T-cell (primary cell): ENCODE measurements at regions not wholly inside any gene's neighbourhood (a gene's known extent, or its start where the extent isn't known, plus 50 kb on each side); places are given as distances from the start of the nearest gene placed in this dataset.

Experiments used
- ATAC-seq, 4 experiments: fragments of 200-7000 bp in 3 of 4; fragments of 150-1000 bp in 1 of 4; cut with Tn5 transposase; replicated peaks in 1 of 4; 1 replicate in 3 of 4; 2 replicates in 1 of 4; pipeline ENCODE4 v1.10.0; 2021; ENCODE audit warnings: moderate library complexity in 3 of 4, mild to moderate bottlenecking in 2 of 4, moderate number of reproducible peaks in 1 of 4
- CTCF ChIA-PET, 2 donors: fragments of 300-600 bp; sonication (Branson Sonifier 250); formaldehyde crosslinking; loops; one replicate each; lab custom pipeline; 2022; ENCODE audit warnings: antibody characterized with exemption in 2 of 2; lab: Charles Lee
- POLR2A ChIA-PET, 2 donors: fragments of 300-600 bp; sonication (Branson Sonifier 250); formaldehyde crosslinking; loops; one replicate each; lab custom pipeline; 2022; ENCODE audit warnings: antibody characterized with exemption in 2 of 2; lab: Charles Lee
- DNase-seq, 35 experiments: peaks; one replicate each; pipeline versions ENCODE4 v3.0.0 to v3.0.0-alpha.2; 2013 to 2023
- H3K27ac ChIP-seq: one replicate; pipeline ENCODE4 v1.5.1; 2013; ENCODE audit warnings: low read length
- H3K27me3 ChIP-seq, 2 experiments: replicated peaks in 1 of 2; 1 replicate in 1 of 2; 2 replicates in 1 of 2; pipeline versions ENCODE4 v1.6.1 to v1.7.0; 2013; ENCODE audit warnings: low read length in 1 of 2, mixed read lengths in 1 of 2; ENCODE audit not compliant: control insufficient read depth in 2 of 2, insufficient read depth in 2 of 2; ENCODE audit errors: extremely low read depth in 1 of 2
- H3K36me3 ChIP-seq, 2 donors: 1 replicate in 1 of 2; 2 replicates in 1 of 2; pipeline versions ENCODE4 v1.6.1 to v1.7.0; 2013; ENCODE audit warnings: low read length in 1 of 2; ENCODE audit not compliant: control insufficient read depth in 2 of 2, insufficient read depth in 1 of 2; ENCODE audit errors: extremely low read depth in 1 of 2
- H3K4me1 ChIP-seq, 2 experiments: 1 replicate in 1 of 2; 2 replicates in 1 of 2; pipeline versions ENCODE4 v1.6.1 to v1.7.0; 2013; ENCODE audit warnings: low read length in 2 of 2, mixed read lengths in 1 of 2; ENCODE audit not compliant: insufficient read depth in 2 of 2, control insufficient read depth in 1 of 2; ENCODE audit errors: extremely low read depth in 1 of 2
- H3K4me3 ChIP-seq, 2 donors: 1 replicate in 1 of 2; 2 replicates in 1 of 2; pipeline versions ENCODE4 v1.5.1 to v1.7.0; 2013; ENCODE audit warnings: mild to moderate bottlenecking in 2 of 2, low read length in 1 of 2, moderate library complexity in 1 of 2; ENCODE audit not compliant: control insufficient read depth in 1 of 2; ENCODE audit errors: extremely low read depth in 1 of 2
- H3K9me3 ChIP-seq: 2 replicates; pipeline ENCODE4 v1.7.0; 2013
- H3K27ac Mint-ChIP-seq, 2 donors: one replicate each; pipeline ENCODE4 v1.8.0; 2020 to 2021; ENCODE audit warnings: mild to moderate bottlenecking in 2 of 2, mixed read lengths in 2 of 2
- H3K27me3 Mint-ChIP-seq, 2 donors: one replicate each; pipeline ENCODE4 v1.8.0; 2021 to 2022; ENCODE audit warnings: mixed read lengths in 2 of 2
- H3K36me3 Mint-ChIP-seq: one replicate; pipeline ENCODE4 v1.8.0; 2021; ENCODE audit warnings: mixed read lengths
- H3K4me1 Mint-ChIP-seq, 3 donors: one replicate each; pipeline ENCODE4 v1.8.0; 2020 to 2022; ENCODE audit warnings: mixed read lengths in 3 of 3, mild to moderate bottlenecking in 1 of 3
- H3K4me3 Mint-ChIP-seq, 3 donors: one replicate each; pipeline ENCODE4 v1.8.0; 2020 to 2022; ENCODE audit warnings: mild to moderate bottlenecking in 3 of 3, mixed read lengths in 3 of 3, moderate library complexity in 3 of 3
- H3K9me3 Mint-ChIP-seq, 3 donors: one replicate each; pipeline ENCODE4 v1.8.0; 2020 to 2022; ENCODE audit warnings: mixed read lengths in 3 of 3
- WGBS: methylation state at CpG from one replicate; pipeline ENCODE4 v1.1.5; 2013; ENCODE audit warnings: missing lambda C conversion rate; ENCODE audit not compliant: insufficient coverage; 5-methylcytosine and 5-hydroxymethylcytosine counted together

DNA sequence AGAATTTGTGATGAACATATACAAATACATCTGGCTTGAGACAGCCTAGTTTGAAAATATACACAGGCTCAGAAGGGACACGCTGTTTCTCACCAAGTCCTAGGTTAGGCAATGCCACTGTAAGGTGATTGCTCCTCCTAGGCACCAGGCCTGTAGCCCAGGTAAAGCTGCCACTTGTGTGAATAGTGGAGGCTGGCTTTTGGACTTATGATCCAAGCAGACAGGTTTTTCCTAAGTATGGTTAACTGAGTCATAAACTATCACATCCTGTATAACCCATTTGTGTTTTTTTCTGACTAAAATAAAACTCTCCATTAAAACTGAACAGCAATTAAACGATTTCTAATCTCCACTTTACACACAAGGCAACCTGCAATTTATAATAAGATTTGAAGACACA, 81.0 kb downstream of the SEMA4F start:
- H3K4me3 Mint-ChIP-seq, result no peak overlapping the region
- DNase-seq, result no peak
- H3K4me3 ChIP-seq, result no peak overlapping the region
- ChIA-PET POLR2A (no interaction called here), CTCF (no interaction called here)
- H3K27me3 Mint-ChIP-seq, result peaks cover 7 to 18% of the 10 kb centered on the region in 2 donors
- no peaks in the 10 kb centered on the region for H3K4me1 ChIP-seq
- H3K36me3 ChIP-seq, result no peaks in the 10 kb centered on the region
- 100% methylated on average over 1 of the region's 2 CpGs for WGBS
- peaks cover 0 to 3% (median 0%) of the 10 kb centered on the region in 3 donors for H3K4me1 Mint-ChIP-seq
- no peak for ATAC-seq
- H3K27me3 ChIP-seq, result peaks cover 0 to 8% of the 10 kb centered on the region in 2 experiments
- H3K27ac Mint-ChIP-seq, result no peak overlapping the region
- peaks cover 6% of the 10 kb centered on the region for H3K36me3 Mint-ChIP-seq
- no peaks in the 10 kb centered on the region for H3K9me3 ChIP-seq
- H3K27ac ChIP-seq, result no peak overlapping the region
- H3K9me3 Mint-ChIP-seq, result peaks cover 5 to 17% (median 10%) of the 10 kb centered on the region in 3 donors

DNA sequence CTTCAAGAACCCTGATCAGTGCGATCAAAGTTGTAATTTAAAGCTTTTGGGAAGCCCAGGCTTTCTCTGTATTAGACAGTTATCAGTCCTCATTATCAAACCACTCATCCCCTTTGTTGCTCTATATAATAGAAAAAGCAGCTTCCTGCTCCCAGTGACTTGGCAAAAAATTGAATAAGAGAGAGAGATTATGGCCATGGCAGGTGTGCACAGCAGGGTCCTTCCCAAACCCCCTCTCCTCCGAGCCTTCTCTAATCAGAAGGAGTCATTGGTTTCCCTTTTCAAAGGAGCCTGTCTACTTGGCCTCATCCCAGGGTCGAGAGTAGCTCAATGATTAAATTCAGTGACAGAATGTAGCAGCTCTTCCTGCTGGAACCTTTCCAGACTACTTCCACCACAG, 81.5 kb downstream of the SEMA4F start:
- ChIA-PET POLR2A (no interaction called here), CTCF (no interaction called here)
- Mint-ChIP-seq H3K36me3 (peaks cover 6% of the 10 kb centered on the region), H3K9me3 (peaks cover 5 to 13% (median 10%) of the 10 kb centered on the region in 3 donors), H3K4me1 (peaks cover 0 to 3% (median 0%) of the 10 kb centered on the region in 3 donors), H3K27me3 (peaks cover 7 to 15% of the 10 kb centered on the region in 2 donors), H3K4me3 (no peak overlapping the region), H3K27ac (no peak overlapping the region)
- H3K36me3 ChIP-seq, result no peaks in the 10 kb centered on the region
- ATAC-seq (no peak), DNase-seq (no peak)
- H3K27me3 ChIP-seq, result peaks cover 0 to 10% of the 10 kb centered on the region in 2 experiments
- no peaks in the 10 kb centered on the region for H3K9me3 ChIP-seq
- no peaks in the 10 kb centered on the region for H3K4me1 ChIP-seq
- 20% methylated on average over 1 of the region's 3 CpGs for WGBS
- no peak overlapping the region for H3K4me3 ChIP-seq
- H3K27ac ChIP-seq, result no peak overlapping the region

GRCh38 chr2:74736589-74736988, 82.5 kb downstream of the SEMA4F start:
- Mint-ChIP-seq H3K9me3 (peaks cover 5 to 13% (median 10%) of the 10 kb centered on the region in 3 donors), H3K4me1 (peaks cover 0 to 3% (median 0%) of the 10 kb centered on the region in 3 donors), H3K27ac (no peak overlapping the region), H3K4me3 (no peak overlapping the region), H3K36me3 (peaks cover 6% of the 10 kb centered on the region), H3K27me3 (peaks cover 3 to 7% of the 10 kb centered on the region in 2 donors)
- DNase-seq (no peak), ATAC-seq (no peak)
- no CpG with 5 or more reads among the region's 2 CpGs for WGBS
- no peak overlapping the region for H3K4me3 ChIP-seq
- H3K27me3 ChIP-seq, result peaks cover 0 to 16% of the 10 kb centered on the region in 2 experiments
- H3K36me3 ChIP-seq, result no peaks in the 10 kb centered on the region
- no peak overlapping the region for H3K27ac ChIP-seq
- ChIA-PET CTCF (no interaction called here), POLR2A (no interaction called here)
- no peaks in the 10 kb centered on the region for H3K9me3 ChIP-seq
- no peaks in the 10 kb centered on the region for H3K4me1 ChIP-seq

GRCh38 chr2:74738586-74738985, 84.5 kb downstream of the SEMA4F start:
- Mint-ChIP-seq H3K27ac (no peak overlapping the region), H3K4me3 (no peak overlapping the region), H3K36me3 (peaks cover 6% of the 10 kb centered on the region), H3K27me3 (peaks cover 3 to 5% of the 10 kb centered on the region in 2 donors), H3K9me3 (peaks cover 5 to 13% (median 10%) of the 10 kb centered on the region in 3 donors), H3K4me1 (peaks cover 0 to 3% (median 0%) of the 10 kb centered on the region in 3 donors)
- Histone ChIP-seq H3K27me3 (peaks cover 0 to 16% of the 10 kb centered on the region in 2 experiments), H3K4me3 (no peak overlapping the region), H3K27ac (no peak overlapping the region), H3K4me1 (no peaks in the 10 kb centered on the region), H3K36me3 (no peaks in the 10 kb centered on the region), H3K9me3 (no peaks in the 10 kb centered on the region)
- ChIA-PET CTCF (interaction anchor here in 1 of 2 donors (0.6 kb wide), 1 partner anchor 390 kb away, joined by 4 read pairs; no protein-coding TSS in a partner anchor), POLR2A (no interaction called here)
- ATAC-seq (no peak), DNase-seq (no peak)
- no CpG with 5 or more reads among the region's 6 CpGs for WGBS

GRCh38 chr2:74739129-74739528, 85.1 kb downstream of the SEMA4F start:
- H3K27ac ChIP-seq, result no peak overlapping the region
- CTCF ChIA-PET, result interaction anchor here in 1 of 2 donors (0.6 kb wide), 1 partner anchor 389 kb away, joined by 4 read pairs; no protein-coding TSS in a partner anchor
- ATAC-seq (no peak), DNase-seq (no peak)
- H3K27me3 Mint-ChIP-seq, result peaks cover 3 to 5% of the 10 kb centered on the region in 2 donors
- H3K4me1 Mint-ChIP-seq, result peaks cover 0 to 3% (median 0%) of the 10 kb centered on the region in 3 donors
- H3K27ac Mint-ChIP-seq, result no peak overlapping the region
- no peak overlapping the region for H3K4me3 ChIP-seq
- peaks cover 6% of the 10 kb centered on the region for H3K36me3 Mint-ChIP-seq
- H3K4me3 Mint-ChIP-seq, result no peak overlapping the region
- H3K9me3 Mint-ChIP-seq, result peaks cover 5 to 13% (median 10%) of the 10 kb centered on the region in 3 donors
- H3K9me3 ChIP-seq, result no peaks in the 10 kb centered on the region
- POLR2A ChIA-PET, result no interaction called here
- H3K4me1 ChIP-seq, result no peaks in the 10 kb centered on the region
- peaks cover 0 to 14% of the 10 kb centered on the region in 2 experiments for H3K27me3 ChIP-seq
- H3K36me3 ChIP-seq, result no peaks in the 10 kb centered on the region

DNA sequence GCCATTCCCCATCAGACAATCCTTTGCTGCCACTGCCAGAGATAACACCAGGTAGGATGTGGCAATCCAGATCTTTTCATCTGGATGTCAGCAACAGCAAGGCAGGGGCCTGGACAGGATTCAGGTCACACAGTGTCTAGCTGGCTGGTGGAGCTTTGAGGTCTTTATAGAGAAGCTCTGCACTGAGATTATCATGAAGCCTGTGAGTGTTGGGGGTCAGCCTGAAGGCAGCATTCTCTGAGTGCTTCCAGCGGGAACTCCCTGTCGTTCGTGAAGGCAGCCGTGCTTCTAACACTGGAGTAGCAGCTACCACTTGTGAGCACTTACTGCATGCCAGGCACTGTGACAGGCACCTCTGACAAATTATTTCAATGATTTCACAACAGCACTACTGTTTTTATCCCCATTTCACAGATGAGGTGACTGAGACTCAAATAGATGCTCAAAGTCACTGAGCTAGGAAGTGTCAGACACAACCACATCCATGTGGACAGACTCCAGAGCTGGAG, 85.7 kb downstream of the SEMA4F start:
- Mint-ChIP-seq H3K27me3 (peaks cover 0 to 5% of the 10 kb centered on the region in 2 donors), H3K4me1 (peaks cover 0 to 3% (median 0%) of the 10 kb centered on the region in 3 donors), H3K4me3 (no peak overlapping the region), H3K9me3 (peaks cover 5 to 13% (median 10%) of the 10 kb centered on the region in 3 donors), H3K36me3 (peaks cover 6% of the 10 kb centered on the region), H3K27ac (no peak overlapping the region)
- Histone ChIP-seq H3K4me3 (no peak overlapping the region), H3K27ac (no peak overlapping the region), H3K27me3 (peaks cover 0 to 14% of the 10 kb centered on the region in 2 experiments), H3K9me3 (no peaks in the 10 kb centered on the region), H3K4me1 (no peaks in the 10 kb centered on the region), H3K36me3 (no peaks in the 10 kb centered on the region)
- ChIA-PET CTCF (no interaction called here), POLR2A (no interaction called here)
- WGBS, result 96% methylated on average over 4 of the region's 4 CpGs
- no peak for DNase-seq
- no peak for ATAC-seq
